CD4-positive, alpha-beta T cell treated with Interleukin-21 for 1 hour (primary cell): ENCODE measurements at regions not wholly inside any gene's neighbourhood (a gene's known extent, or its start where the extent isn't known, plus 50 kb on each side); places are given as distances from the start of the nearest gene placed in this dataset.

ENCODE experiments used
- DNase-seq: peaks from one replicate; pipeline ENCODE4 v3.0.0-alpha.2; 2020

DNA sequence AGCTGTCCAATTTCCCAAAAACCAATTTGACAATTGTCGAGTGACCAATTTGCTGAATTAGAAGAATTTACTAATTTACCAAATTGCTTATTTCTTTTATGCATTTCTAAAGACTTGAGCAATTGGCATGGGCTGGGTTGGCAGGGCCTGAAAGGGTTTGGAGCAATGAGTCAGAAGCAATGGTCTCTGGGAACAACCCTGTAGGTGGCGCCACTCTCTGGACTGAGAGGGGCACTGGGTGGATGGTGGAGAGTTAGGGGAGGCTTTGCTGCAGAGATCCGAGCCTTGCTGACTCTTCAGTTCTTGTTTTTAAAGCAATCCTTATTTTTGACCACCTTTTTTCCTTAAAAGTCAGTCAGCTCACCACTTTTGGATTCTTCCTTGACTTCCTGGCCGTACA lies 71.5 kb upstream of the RPS23 start:
- DNase-seq: peak; percentile 6

DNA sequence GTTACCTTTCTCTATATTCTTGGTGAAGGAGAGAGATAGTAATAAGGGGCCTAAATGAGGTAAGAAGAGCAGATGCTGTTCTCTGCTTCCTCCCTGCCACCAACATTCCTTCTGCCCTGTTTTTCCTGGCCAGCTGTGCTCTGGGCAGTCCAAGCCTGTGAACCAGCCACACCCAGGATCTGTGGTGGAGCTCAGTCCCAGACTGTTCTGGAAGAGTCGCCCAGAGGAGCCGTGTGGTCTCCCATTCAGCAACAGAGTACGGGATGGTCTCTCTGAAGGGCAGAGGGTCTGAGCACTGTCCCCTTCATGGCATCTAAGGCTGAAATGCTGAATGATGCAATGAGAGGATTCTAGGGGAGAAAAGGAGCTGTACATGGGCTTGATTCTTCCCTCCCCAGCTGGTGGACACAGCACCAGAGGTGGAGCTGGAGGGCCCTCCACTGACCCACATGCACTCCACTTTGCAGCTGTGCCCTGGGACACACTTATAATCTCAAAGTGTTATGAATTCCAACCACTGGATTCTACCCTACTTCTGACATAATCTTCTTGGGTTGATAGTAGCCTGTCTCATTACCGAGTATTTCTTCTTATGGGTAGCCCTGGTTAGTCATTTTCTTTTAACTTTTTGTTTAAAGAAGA lies 70.8 kb upstream of the RPS23 start:
- DNase-seq: no peak

DNA sequence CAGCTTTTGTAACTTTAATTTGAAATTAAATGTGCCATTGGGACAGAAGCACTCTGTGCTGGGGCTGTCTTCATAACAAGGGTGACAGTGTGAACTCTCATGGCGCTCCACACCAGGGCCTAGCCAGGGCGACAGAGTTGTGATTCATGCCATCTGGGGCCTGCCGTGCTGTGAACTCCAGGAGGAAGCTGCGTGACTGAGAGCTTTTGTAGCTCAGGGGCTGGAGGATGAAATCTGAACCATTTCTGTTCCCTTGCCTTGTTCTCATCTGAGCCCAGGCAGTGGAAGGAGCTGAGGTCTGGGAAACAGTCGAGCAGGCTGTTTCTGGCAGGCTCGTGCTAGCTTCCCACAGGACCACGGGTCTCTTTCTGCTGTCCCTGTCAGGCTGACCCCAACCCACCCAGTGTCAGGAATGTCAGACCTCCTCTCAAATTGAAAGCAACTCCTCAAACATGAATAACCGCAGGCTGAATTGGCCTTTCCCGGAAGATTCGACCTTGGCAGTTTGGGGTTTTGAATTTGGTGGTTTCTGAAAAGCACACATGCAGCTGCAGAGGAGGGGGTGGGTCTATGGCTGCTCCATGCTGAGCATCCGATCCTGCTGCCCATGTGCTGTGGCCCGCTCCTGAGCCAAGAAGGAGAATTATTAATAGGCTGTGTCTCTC lies 69.2 kb upstream of the RPS23 start:
- no peak for DNase-seq

DNA sequence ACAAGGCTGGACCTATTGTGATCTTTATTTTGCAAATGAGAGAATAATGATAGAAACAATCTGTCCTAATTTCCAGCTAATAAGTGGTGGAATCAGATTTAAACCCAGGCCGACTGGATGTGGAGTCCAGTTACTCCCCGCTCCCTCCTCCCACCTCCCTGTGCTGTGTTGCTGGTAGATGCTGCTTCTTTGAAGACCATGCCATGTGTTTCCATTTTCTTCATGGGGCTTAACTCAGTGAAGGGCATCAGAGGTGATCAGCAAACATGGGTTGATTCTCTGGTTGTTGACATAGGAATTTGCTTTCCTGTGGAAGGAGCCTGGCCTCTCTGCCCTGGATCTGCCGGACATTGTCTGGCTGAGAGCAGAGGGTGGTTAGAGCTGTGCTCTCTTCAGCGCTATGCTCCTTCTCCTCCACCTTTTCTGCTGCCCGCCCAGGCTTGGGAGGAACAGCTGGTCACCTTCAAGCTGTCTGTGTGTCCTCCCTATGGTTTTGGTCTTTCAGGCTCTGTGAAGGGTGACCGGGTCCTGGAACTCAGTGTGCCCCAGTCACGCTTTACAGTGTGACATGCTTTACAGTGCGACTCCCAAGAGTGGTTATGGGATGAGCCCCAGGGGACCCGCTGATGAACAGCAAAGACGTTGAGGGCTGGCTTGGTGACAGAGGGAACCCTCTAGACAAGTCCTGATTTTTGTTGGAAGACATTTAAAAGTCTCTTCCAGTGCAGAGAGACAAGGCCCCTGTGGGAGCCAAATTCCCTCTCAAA lies 68.4 kb upstream of the RPS23 start:
- no peak for DNase-seq

DNA sequence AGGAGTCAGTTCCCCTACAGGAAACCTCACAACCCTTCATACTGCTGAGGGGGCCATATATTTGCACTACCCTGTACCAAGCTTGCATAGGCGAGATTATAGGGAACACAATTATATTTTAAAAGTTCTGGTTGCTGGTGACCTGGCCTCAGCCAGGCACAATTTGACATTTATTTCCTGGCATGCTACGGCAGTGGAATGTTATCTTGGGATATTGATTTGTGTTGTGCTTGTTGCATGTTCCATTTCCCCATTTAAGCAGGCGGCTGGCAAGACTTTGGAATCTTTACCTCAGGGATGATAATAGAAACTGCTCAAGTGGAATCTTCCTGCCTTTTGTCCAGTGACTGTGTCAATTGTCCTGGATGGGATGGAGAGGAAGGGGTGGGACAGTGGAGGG lies 67.0 kb upstream of the RPS23 start:
- DNase-seq: no peak

DNA sequence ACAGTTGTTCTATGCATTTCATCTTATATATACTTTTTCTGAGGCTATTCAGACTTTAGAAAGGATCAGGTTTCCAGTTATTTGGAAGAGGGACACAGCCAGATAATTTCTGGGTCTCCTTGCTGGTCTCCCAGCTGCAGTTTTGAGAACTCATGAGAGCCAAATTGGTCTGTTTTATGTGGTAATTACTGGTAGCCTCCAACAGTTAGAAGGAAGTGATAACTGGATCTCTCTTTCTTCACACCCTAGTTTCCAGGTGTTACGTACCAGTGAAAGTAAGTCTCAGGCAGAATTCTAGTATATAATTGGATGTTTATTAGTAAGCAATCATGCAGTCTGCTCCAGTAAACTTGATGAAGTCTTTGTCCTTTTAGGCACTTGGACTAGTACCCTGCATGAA lies 63.2 kb upstream of the RPS23 start:
- DNase-seq: no peak

DNA sequence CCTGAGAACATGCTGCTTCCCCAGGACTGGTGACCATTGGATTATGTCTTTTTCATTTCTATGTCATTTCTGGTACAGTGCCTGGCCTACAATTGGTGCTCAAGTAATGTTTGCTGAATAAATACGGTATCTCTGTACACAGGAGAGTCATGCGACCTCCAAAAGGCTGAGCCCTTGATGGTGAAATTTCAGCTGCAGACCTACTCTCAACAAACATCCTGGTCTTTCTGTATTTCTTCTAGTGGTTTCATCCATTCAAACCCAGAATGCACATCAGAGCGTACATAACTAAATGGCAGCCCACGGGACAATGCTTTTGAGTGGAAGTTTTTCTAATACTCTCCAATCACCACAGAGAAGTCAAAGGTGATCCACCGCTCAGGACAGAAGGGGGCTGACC lies 62.6 kb upstream of the RPS23 start:
- no peak for DNase-seq

DNA sequence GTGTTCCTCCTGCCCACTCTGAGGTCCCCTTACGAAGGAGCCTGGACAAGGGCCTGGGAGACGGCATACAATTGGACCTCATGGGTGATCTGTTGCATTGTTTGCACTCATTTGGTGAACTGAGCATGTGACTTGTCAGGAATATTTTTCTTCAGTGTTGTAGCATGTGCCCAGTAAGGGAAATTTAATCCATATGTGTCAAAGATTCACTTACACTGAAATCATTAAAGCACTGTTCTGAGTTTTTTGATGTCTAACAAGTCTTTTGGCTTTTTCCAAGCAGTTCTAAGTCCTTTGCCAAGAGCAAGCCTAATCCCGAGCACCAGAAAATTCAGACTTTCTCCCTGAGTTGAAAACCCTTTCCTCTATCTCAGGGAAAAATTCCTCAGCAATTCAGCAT lies 61.6 kb upstream of the RPS23 start:
- DNase-seq: no peak

DNA sequence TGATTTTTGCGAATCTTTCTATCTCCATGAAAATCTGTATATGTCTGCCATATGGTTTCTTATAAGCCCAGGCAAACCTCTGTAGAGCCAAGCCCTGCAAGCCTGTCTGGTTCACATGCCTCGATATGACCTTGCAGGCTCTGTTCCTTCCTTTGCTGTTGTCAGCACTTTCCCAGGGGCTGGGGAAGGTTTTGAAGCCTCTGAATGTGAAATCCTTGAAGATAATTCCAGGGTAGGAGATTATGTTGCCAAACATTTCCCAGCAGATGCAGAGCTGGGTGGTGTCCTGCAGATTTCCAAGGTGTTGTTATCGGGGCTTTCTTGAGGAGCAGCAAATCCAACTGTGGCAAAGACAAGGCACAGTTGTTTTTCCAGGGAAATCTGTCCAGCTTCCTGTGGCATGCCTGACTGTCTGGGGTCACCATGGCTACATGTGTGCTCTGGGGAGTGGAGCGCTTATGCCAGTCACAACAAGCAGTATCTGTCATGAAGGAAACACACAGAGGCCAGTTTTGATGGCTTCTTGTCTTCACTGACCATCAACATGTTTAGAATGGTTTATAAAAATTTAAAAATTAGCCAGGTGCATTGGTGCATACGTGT lies 60.7 kb upstream of the RPS23 start:
- DNase-seq: no peak

DNA sequence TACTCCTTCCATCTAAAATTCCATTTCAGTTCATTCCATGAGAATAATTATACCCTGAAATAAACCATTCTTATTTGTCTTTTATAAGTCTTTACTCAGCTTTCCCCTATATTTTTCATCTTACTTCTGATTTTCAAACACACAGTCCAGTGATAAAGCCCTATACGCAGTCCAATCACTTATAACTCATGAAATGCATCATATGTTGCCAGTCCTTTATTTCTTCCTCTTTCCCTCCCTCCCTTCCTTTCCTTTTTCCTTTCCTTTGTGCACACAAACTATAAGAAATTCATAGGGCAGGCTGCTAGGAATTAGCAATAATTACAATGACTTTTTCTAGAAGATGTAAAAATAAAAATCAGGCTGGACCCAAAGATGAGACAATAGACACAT lies 58.8 kb upstream of the RPS23 start:
- DNase-seq: no peak

DNA sequence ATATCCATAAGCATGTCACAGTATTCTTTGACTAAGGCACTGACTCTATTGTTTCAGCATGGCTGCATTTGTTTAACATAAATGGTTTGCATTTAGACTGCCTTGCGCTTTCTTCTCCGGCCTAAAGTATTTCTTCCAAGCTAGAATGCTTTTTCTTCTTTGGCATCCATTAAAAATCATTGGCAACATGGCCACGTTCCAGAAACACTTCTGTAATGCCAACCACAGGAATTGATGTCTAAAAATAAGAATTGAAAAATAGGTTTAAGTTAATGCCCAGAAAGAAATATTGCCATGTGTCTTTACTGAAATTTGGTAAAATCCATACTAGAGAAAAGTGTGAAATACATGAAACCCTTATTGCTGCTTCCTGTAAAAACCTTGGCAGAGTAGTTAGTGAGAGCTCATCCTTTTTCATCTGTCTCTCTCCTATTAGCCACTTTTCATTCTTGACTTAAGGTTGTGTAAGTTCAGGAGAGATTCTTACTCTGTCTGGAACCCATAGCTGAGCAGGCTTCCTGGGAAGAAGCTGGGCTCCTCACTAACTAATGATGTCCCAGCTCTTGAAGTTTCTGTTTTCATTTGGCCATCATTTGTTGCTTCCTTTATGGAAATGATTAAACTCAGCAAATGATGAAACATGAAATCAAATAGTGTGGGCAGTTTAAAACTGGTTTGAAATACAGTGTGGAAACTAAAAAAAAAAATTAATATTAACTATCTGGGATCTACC lies 58.2 kb upstream of the RPS23 start:
- DNase-seq: no peak

DNA sequence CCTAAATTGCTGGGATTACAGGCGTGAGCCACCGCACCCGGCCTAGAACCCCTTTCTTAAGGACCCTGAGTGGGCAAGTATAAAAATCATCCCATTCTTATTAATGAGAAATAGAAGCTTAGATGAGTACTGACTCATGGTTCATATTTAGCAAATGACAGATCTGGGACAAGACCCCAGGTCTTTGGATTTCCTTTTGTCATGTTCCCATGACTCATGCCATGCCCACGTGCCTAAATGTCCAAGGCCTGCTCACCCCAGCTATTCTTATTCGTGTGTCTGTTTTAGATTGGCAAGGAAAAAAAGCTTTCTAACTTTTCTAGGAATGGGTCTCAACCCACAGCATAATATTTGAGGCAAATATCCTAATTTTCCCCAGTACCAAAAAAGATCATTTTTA lies 57.7 kb upstream of the RPS23 start:
- DNase-seq: no peak

DNA sequence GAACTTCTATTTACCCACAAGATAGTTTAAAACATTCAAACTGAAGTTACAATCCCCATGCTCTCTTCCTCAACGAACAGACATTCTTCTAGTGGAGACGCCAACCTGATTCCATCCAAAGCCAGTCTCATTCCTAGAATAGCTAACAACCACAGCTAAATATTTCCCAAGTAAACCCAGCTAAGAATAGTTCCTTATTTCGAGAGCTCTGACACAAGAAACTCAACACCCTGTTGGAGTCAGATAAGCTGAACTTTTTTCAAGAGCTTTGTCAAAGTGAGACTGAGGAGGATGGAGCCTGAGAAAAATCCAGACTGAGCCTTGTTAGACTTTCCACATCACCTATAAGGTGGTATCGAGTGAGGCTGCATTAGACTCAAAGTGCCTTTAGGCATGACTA lies 56.7 kb upstream of the RPS23 start:
- DNase-seq: no peak

DNA sequence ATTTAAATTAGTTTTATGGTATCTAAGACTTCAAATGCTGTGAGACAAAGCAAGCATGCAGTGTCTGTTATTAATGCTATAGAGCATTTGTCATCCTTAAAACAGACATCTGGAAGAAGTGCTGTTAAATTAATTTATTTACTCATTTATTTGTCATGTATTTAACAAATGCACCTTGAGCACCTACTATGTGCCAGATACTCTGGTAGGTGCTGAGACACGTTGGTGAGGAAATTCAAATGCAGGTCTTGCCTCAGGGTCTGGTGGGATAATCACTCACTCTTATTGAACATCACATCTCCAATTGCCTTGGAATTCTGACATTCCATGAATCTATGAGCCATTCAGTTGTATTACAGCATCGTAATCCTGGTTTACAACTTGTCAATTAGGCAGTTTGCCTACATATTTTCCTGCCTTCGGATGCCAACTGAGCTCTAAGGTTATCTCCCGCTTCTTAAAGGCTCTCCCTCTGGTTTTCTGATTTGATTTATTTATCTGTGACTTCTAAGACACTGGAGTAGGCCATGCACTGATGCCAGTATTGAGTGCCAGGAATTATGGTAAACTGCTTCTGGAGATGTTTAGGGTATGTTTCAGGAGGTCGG lies 56.0 kb upstream of the RPS23 start:
- DNase-seq: no peak

DNA sequence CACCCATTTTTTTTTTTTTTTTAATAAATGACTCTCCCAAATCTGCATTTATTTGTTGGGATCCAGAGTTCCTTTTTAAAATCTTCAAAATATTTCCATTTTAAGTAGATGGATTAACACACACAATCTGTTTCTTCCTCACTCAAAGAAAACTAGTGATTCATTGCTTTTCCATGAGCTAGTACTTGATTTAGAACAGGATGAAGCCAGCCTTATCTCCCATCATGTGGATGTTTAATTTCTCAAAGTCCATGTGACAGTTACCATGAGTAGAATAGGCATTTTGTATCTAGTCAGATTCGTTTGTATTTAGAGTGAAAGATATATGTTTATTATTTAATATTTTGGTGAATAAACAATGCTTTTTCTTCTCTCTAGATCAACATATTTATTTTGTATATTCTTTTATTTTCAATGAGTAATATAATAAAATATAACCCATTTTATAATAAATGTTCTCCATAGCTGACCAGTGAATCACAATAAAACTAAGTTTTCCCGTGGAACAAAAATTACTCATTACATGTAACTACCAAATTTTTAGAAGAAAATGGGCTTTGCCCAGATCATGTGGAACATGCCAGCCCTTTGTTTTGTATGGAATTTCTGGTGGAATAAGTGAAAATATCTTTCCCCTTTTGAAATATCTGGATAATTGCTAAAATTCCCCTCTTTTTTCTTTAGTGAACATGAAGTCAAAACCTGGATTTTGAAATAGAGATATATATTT lies 54.9 kb upstream of the RPS23 start:
- no peak for DNase-seq

DNA sequence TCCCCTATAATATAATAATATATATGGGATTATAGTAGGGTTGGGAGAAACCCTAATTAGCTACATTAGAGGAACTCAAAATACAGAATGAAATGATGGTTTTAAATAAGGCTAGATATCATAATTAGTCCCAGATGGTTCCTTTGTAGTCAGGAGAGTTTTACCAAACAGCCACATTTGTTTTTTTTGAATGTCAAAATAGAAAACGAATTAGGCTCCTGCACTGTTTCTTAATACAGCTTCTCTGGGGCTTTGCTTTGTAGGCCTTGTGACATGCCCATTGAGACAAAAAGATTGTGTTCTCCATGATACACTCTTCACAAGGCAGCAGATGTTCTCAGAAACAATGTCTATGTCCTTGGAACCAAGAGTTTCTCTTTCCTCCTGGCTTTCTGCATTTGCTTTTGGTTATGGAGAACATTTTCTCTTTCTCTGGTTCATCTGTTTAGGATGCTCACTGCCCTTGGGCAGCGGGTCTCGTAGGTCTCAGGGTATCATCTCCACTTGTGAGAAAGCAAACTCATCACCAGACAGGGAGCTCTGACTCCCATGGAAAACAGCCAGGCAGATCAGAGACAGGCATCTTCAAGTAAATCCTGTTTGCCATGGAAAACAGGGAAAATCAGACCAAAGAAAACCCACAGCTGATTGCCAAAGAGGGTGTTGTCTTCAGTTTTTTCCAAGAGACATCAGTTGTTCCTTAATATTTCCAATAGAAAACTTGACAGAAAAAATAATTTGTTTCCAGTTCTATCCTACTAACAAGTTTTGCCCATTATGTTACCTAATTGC lies 54.1 kb upstream of the RPS23 start:
- no peak for DNase-seq

DNA sequence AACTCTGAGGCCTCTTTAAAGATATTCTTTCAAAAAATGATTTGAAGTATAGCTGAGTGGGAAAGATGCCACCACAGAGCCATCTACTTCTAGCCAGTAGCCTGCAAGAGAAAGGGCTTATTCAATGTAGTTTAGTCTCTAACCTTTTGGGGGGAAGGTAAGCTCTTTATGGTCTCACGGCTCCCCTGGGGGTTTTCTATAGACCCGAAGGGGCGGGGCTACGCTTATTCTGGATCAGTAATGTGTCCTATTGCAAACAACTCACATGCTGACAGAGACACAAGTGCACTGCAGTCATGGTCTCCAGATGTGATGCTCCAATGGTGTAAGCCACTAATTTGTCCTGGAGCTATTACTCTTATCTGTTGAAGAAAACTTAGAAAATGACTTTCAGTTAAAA lies 53.4 kb upstream of the RPS23 start:
- no peak for DNase-seq

DNA sequence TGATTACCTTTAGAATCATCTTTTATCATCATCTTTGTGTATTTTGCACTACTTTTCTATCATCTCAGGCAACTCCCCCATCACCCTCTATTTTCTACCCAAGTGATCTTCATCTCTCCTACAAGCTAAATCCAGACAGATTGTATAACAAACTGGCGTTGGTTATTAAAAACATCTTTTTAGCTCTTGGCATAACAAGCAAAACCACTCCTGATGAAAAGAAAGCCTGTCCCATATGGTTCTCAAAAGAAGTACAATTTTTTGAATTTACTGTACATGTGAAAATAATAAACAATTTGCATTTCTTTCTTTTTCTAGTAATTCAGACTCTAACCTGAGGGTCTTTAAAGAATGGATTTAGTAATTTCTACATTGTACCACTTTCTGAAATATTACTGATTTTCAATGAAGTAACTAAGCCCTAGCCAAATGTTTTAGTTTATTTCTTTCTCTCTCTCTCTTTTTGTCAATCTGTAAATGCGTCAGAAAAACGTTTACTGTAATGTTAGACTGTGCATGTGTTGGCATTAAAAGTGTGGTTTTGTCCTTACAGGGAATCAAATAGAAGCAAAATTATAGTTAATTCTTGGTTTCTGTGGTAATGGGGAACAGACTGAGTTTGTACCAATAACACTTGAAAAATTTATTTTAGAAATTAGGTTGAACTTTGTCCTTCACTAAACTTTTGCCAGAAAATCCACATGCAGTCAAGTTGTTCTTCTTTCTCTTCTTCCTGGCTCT lies 52.5 kb upstream of the RPS23 start:
- no peak for DNase-seq

DNA sequence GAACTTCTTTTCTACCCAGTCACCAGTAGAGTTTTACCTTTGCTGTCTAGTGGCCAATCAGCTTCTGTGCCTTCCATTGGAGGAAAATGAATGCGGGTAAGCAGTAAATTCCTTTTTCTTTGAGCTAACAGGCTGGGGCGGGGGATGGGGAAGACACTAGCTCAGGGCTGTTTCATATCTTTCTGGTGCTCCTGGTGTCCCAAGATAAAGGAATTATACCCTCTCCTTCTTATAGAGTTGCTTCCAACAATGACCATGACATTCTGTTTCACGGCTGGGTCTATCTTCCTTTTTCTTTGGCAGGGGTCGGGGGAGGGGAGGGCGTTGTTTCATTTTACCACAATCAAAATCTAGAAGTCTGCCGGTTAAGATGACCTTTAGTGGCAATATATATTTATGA lies 51.2 kb upstream of the RPS23 start:
- DNase-seq: no peak
